ENCODE measurements at regions not wholly inside any gene's neighbourhood (a gene's known extent, or its start where the extent isn't known, plus 50 kb on each side); places are given as distances from the start of the nearest gene placed in this dataset.

GRCh38 chr14:98647754-98648153 is 624.2 kb downstream of the BCL11B start:
- no peak for TF ChIP-seq CTCF (IDR thresholded peaks at IDR 0.05)
- DNase-seq (no peak), ATAC-seq (no peak)
- Histone ChIP-seq H3K27ac (no peak overlapping the region), H3K27me3 (ENCODE audit: insufficient read depth in 3 of 3, low read length in 2 of 3) (no peaks in the 10 kb centered on the region), H3K4me1 (no peaks in the 10 kb centered on the region), H3K9me3 (peaks cover 11% of the 10 kb centered on the region), H3K36me3 (ENCODE audit: insufficient read depth in 1 of 2, low read depth in 1 of 2) (no peaks in the 10 kb centered on the region), H3K4me3 (no peak overlapping the region)
- WGBS, 3 donors = 88 to 90% (median 89%) methylated on average over 5 of the region's 5 CpGs
- intact Hi-C loops (cut with DNase I) = loop anchor here in 1 of 2 donors (2.0 kb wide), 1 partner anchor 65 kb away; no protein-coding TSS in a partner anchor

- no peak for TF ChIP-seq CTCF (IDR thresholded peaks at IDR 0.05)
- Histone ChIP-seq H3K4me3 (no peak overlapping the region), H3K36me3 (ENCODE audit: insufficient read depth in 1 of 2, low read depth in 1 of 2) (no peaks in the 10 kb centered on the region), H3K27me3 (ENCODE audit: insufficient read depth in 3 of 3, low read length in 2 of 3) (no peaks in the 10 kb centered on the region), H3K27ac (no peak overlapping the region), H3K9me3 (no peaks in the 10 kb centered on the region), H3K4me1 (no peaks in the 10 kb centered on the region)
- 75 to 88% (median 81%) methylated on average over 3 of the region's 3 CpGs for WGBS, 3 donors
- intact Hi-C loops (cut with DNase I) = no loop called here
- ATAC-seq = no peak
- no peak for DNase-seq
Observed at GRCh38 chr14:98651037-98651436, 621.0 kb downstream of the BCL11B start.

- no peak for DNase-seq
- no peak for ATAC-seq
- H3K4me1 ChIP-seq = no peaks in the 10 kb centered on the region
- no peaks in the 10 kb centered on the region for H3K36me3 ChIP-seq (ENCODE audit: insufficient read depth in 1 of 2, low read depth in 1 of 2)
- no peak overlapping the region for H3K27ac ChIP-seq
- no peak overlapping the region for H3K4me3 ChIP-seq
- no peak for TF ChIP-seq CTCF (IDR thresholded peaks at IDR 0.05)
- no peaks in the 10 kb centered on the region for H3K9me3 ChIP-seq
- intact Hi-C loops (cut with DNase I) = no loop called here
- H3K27me3 ChIP-seq (ENCODE audit: insufficient read depth in 3 of 3, low read length in 2 of 3) = peaks cover 0 to 4% (median 0%) of the 10 kb centered on the region in 3 donors
- 65 to 81% (median 74%) methylated on average over 4 of the region's 4 CpGs for WGBS, 3 donors
Observed at GRCh38 chr14:98665007-98665406, 607.0 kb downstream of the BCL11B start.

GRCh38 chr14:98666545-98666944 is 605.5 kb downstream of the BCL11B start:
- no peak for TF ChIP-seq CTCF (IDR thresholded peaks at IDR 0.05)
- 67 to 81% (median 70%) methylated on average over 5 of the region's 5 CpGs for WGBS, 3 donors
- no peaks in the 10 kb centered on the region for H3K4me1 ChIP-seq
- intact Hi-C loops (cut with DNase I) = no loop called here
- H3K27ac ChIP-seq = no peak overlapping the region
- DNase-seq (no peak), ATAC-seq (no peak)
- no peaks in the 10 kb centered on the region for H3K9me3 ChIP-seq
- H3K36me3 ChIP-seq (ENCODE audit: insufficient read depth in 1 of 2, low read depth in 1 of 2) = no peaks in the 10 kb centered on the region
- H3K4me3 ChIP-seq = no peak overlapping the region
- H3K27me3 ChIP-seq (ENCODE audit: insufficient read depth in 3 of 3, low read length in 2 of 3) = peaks cover 0 to 4% (median 0%) of the 10 kb centered on the region in 3 donors

GRCh38 chr14:98682033-98682432 is 590.0 kb downstream of the BCL11B start:
- Histone ChIP-seq H3K27ac (no peak overlapping the region), H3K36me3 (ENCODE audit: insufficient read depth in 1 of 2, low read depth in 1 of 2) (no peaks in the 10 kb centered on the region)
- no peak for DNase-seq

More at GRCh38 chr14:98682033-98682432, 590.0 kb downstream of the BCL11B start:
- 64 to 73% (median 70%) methylated on average over 3 of the region's 3 CpGs for WGBS, 3 donors
- peaks cover 0 to 2% (median 0%) of the 10 kb centered on the region in 3 donors for H3K27me3 ChIP-seq (ENCODE audit: insufficient read depth in 3 of 3, low read length in 2 of 3)
- intact Hi-C loops (cut with DNase I) = no loop called here
- peaks cover 6% of the 10 kb centered on the region for H3K9me3 ChIP-seq
- no peak for TF ChIP-seq CTCF (IDR thresholded peaks at IDR 0.05)
- no peak for ATAC-seq
- H3K4me1 ChIP-seq = no peaks in the 10 kb centered on the region
- H3K4me3 ChIP-seq = no peak overlapping the region

Data from psoas muscle (tissue), 7 donors.